ENCODE measurements at regions not wholly inside any gene's neighbourhood (a gene's known extent, or its start where the extent isn't known, plus 50 kb on each side); places are given as distances from the start of the nearest gene placed in this dataset.

GRCh38 chr20:22776369-22776768 is 192.0 kb upstream of the FOXA2 start:
- no peak for TF ChIP-seq CTCF (IDR thresholded peaks at IDR 0.05; ENCODE audit: low read depth, low read length, missing control alignments)
- no peak for DNase-seq (ENCODE audit: extremely low read depth, low read depth)
- H3K4me3 ChIP-seq (replicated peaks; ENCODE audit: low read depth, low read length), result no peak overlapping the region

GRCh38 chr20:22779878-22780277 is 195.5 kb upstream of the FOXA2 start:
- no peak overlapping the region for H3K4me3 ChIP-seq (replicated peaks; ENCODE audit: low read depth, low read length)
- no peak for DNase-seq (ENCODE audit: extremely low read depth, low read depth)
- no peak for TF ChIP-seq CTCF (IDR thresholded peaks at IDR 0.05; ENCODE audit: low read depth, low read length, missing control alignments)

GRCh38 chr20:22781869-22782268 is 197.5 kb upstream of the FOXA2 start:
- no peak for TF ChIP-seq CTCF (IDR thresholded peaks at IDR 0.05; ENCODE audit: low read depth, low read length, missing control alignments)
- DNase-seq (ENCODE audit: extremely low read depth, low read depth), result no peak
- H3K4me3 ChIP-seq (replicated peaks; ENCODE audit: low read depth, low read length), result no peak overlapping the region

- no peak for TF ChIP-seq CTCF (IDR thresholded peaks at IDR 0.05; ENCODE audit: low read depth, low read length, missing control alignments)
- no peak for DNase-seq (ENCODE audit: extremely low read depth, low read depth)
- no peak overlapping the region for H3K4me3 ChIP-seq (replicated peaks; ENCODE audit: low read depth, low read length)
Measured at GRCh38 chr20:22789676-22790075, 205.3 kb upstream of the FOXA2 start.

GRCh38 chr20:22791396-22791795 is 207.0 kb upstream of the FOXA2 start:
- TF ChIP-seq CTCF (IDR thresholded peaks at IDR 0.05; ENCODE audit: low read depth, low read length, missing control alignments), result no peak
- no peak for DNase-seq (ENCODE audit: extremely low read depth, low read depth)
- no peak overlapping the region for H3K4me3 ChIP-seq (replicated peaks; ENCODE audit: low read depth, low read length)

- H3K4me3 ChIP-seq (replicated peaks; ENCODE audit: low read depth, low read length), result no peak overlapping the region
- no peak for DNase-seq (ENCODE audit: extremely low read depth, low read depth)
- TF ChIP-seq CTCF (IDR thresholded peaks at IDR 0.05; ENCODE audit: low read depth, low read length, missing control alignments), result no peak
Measured at GRCh38 chr20:22791877-22792525, 207.6 kb upstream of the FOXA2 start.

- DNase-seq (ENCODE audit: extremely low read depth, low read depth), result no peak
Measured at GRCh38 chr20:22794200-22794599, 209.8 kb upstream of the FOXA2 start.

More at GRCh38 chr20:22794200-22794599, 209.8 kb upstream of the FOXA2 start:
- no peak for TF ChIP-seq CTCF (IDR thresholded peaks at IDR 0.05; ENCODE audit: low read depth, low read length, missing control alignments)
- no peak overlapping the region for H3K4me3 ChIP-seq (replicated peaks; ENCODE audit: low read depth, low read length)

Measured in HFF-Myc (cell line).